ENCODE measurements at regions not wholly inside any gene's neighbourhood (a gene's known extent, or its start where the extent isn't known, plus 50 kb on each side); places are given as distances from the start of the nearest gene placed in this dataset.

- TF ChIP-seq EZH2 (IDR thresholded peaks at IDR 0.05; ENCODE audit: borderline replicate concordance, low read length) = no peak
- TF ChIP-seq, protein P1, sequence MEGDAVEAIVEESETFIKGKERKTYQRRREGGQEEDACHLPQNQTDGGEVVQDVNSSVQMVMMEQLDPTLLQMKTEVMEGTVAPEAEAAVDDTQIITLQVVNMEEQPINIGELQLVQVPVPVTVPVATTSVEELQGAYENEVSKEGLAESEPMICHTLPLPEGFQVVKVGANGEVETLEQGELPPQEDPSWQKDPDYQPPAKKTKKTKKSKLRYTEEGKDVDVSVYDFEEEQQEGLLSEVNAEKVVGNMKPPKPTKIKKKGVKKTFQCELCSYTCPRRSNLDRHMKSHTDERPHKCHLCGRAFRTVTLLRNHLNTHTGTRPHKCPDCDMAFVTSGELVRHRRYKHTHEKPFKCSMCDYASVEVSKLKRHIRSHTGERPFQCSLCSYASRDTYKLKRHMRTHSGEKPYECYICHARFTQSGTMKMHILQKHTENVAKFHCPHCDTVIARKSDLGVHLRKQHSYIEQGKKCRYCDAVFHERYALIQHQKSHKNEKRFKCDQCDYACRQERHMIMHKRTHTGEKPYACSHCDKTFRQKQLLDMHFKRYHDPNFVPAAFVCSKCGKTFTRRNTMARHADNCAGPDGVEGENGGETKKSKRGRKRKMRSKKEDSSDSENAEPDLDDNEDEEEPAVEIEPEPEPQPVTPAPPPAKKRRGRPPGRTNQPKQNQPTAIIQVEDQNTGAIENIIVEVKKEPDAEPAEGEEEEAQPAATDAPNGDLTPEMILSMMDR (IDR thresholded peaks at IDR 0.05; ENCODE audit: low read length) = no peak
Measured at GRCh38 chr2:162929571-162929970, 91.0 kb upstream of the KCNH7 start.

Measured in OCI-LY1 (cell line).